Kidney epithelial cell (primary cell): ENCODE measurements at regions not wholly inside any gene's neighbourhood (a gene's known extent, or its start where the extent isn't known, plus 50 kb on each side); places are given as distances from the start of the nearest gene placed in this dataset.

Experiments
- DNase-seq: peaks from one replicate; pipeline ENCODE4 v3.0.0-alpha.2; 2010; ENCODE audit warnings: low read depth
- H3K27me3 ChIP-seq: 2 replicates; pipeline ENCODE4 v1.6.0; 2011; ENCODE audit warnings: low read length; ENCODE audit not compliant: control insufficient read depth, insufficient read depth
- H3K36me3 ChIP-seq: 2 replicates; pipeline ENCODE4 v1.5.1; 2011; ENCODE audit warnings: low read length; ENCODE audit not compliant: control insufficient read depth, insufficient read depth
- H3K4me3 ChIP-seq: 2 replicates; pipeline ENCODE4 v1.5.1; 2011; ENCODE audit warnings: low read depth, mild to moderate bottlenecking, control low read depth, low read length
- TF ChIP-seq, protein P1 (sequence below): IDR thresholded peaks from 2 replicates; pipeline ENCODE4 v1.5.1; 2011; ENCODE audit warnings: mild to moderate bottlenecking, moderate library complexity, low read length, control low read depth, inconsistent platforms; ENCODE audit not compliant: insufficient read depth, poor library complexity, severe bottlenecking

- no peaks in the 10 kb centered on the region for H3K27me3 ChIP-seq
- H3K36me3 ChIP-seq, result no peaks in the 10 kb centered on the region
- TF ChIP-seq, protein P1, sequence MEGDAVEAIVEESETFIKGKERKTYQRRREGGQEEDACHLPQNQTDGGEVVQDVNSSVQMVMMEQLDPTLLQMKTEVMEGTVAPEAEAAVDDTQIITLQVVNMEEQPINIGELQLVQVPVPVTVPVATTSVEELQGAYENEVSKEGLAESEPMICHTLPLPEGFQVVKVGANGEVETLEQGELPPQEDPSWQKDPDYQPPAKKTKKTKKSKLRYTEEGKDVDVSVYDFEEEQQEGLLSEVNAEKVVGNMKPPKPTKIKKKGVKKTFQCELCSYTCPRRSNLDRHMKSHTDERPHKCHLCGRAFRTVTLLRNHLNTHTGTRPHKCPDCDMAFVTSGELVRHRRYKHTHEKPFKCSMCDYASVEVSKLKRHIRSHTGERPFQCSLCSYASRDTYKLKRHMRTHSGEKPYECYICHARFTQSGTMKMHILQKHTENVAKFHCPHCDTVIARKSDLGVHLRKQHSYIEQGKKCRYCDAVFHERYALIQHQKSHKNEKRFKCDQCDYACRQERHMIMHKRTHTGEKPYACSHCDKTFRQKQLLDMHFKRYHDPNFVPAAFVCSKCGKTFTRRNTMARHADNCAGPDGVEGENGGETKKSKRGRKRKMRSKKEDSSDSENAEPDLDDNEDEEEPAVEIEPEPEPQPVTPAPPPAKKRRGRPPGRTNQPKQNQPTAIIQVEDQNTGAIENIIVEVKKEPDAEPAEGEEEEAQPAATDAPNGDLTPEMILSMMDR, result no peak
- no peak overlapping the region for H3K4me3 ChIP-seq
- DNase-seq, result no peak
Observed at GRCh38 chr2:19550750-19551149, 192.3 kb upstream of the OSR1 start.

DNA sequence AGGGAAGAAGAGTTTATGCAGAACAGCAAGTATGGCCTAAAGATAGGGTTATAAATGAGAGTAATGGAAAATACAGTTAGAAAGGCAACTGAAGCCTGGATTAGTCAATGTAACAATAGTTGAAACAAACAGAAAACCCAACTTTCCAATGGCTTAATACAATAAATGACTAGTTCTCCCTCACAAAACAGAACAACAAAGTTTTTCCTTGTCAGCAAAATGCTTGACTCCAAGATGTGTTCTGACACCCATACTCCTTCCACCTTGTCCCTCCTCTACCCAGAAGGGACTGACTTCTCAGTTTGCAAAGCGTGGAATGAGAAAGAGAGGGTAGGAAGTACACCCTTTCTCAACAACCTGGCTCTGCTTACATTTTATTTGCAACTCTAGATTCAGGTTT lies 191.4 kb upstream of the OSR1 start:
- Histone ChIP-seq H3K4me3 (no peak overlapping the region), H3K27me3 (no peaks in the 10 kb centered on the region), H3K36me3 (no peaks in the 10 kb centered on the region)
- no peak for DNase-seq
- TF ChIP-seq, protein P1, result no peak

- no peak for DNase-seq
- H3K27me3 ChIP-seq, result no peaks in the 10 kb centered on the region
Observed at GRCh38 chr2:19548116-19548515, 189.7 kb upstream of the OSR1 start.

GRCh38 chr2:19547321-19547720 lies 188.9 kb upstream of the OSR1 start:
- no peaks in the 10 kb centered on the region for H3K36me3 ChIP-seq
- no peak overlapping the region for H3K4me3 ChIP-seq
- H3K27me3 ChIP-seq, result no peaks in the 10 kb centered on the region
- DNase-seq, result no peak
- TF ChIP-seq, protein P1, result no peak

More at GRCh38 chr2:19548116-19548515, 189.7 kb upstream of the OSR1 start:
- TF ChIP-seq, protein P1, result no peak
- H3K4me3 ChIP-seq, result no peak overlapping the region
- H3K36me3 ChIP-seq, result no peaks in the 10 kb centered on the region

DNA sequence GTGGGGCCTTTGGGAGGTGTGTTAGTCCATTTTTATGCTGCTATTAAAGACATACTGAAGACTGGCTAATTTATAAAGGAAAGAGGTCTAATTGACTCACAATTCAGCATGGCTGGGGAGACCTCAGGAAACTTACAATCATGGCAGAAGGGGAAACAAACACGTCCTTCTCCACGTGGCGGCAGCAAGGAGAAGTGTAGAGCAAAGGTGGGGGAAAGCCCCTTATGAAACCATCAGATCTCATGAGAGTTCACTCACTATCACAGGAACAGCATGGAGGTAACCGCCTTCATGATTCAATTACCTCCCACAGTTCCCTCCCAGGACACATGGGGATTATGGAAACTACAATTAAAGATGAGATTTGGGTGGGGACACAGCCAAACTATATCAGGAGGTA lies 187.1 kb upstream of the OSR1 start:
- no peak overlapping the region for H3K4me3 ChIP-seq
- no peaks in the 10 kb centered on the region for H3K36me3 ChIP-seq
- no peaks in the 10 kb centered on the region for H3K27me3 ChIP-seq
- TF ChIP-seq, protein P1, result no peak
- no peak for DNase-seq

DNA sequence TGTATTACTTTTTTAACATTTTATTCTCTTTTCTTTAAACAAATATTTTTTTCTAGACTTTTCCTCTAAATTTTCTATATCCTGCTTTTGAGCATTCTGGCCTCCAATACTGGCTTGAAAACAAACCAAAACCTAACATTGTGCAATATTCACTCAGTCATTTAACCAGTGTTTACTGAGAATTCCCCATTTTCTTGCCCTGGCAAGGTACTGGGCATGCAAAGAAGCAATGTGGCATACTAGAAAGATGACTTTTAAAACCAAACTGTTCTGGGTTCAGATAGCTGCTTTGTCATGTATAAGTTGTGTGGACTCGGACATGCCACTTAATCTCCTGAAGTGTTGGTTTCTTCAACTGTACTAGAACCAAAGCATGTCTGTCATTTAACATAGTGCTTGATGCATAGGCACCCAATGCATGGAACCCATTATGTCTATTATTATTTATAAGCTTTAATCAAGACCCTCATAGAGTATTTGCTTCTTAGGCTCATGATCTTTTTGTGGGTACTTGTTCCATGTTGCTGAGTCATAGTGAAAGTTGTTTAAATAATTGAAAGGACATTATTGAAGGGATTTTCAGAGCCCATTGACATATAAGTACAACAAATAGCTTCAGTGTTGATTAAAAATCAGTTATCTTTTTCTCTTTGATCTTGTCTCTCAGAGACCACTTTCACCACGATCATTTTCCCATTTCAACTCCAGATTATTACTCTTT lies 185.4 kb upstream of the OSR1 start:
- TF ChIP-seq, protein P1, result no peak
- H3K4me3 ChIP-seq, result no peak overlapping the region
- DNase-seq, result no peak
- no peaks in the 10 kb centered on the region for H3K36me3 ChIP-seq
- H3K27me3 ChIP-seq, result no peaks in the 10 kb centered on the region
